ENCODE measurements at regions not wholly inside any gene's neighbourhood (a gene's known extent, or its start where the extent isn't known, plus 50 kb on each side); places are given as distances from the start of the nearest gene placed in this dataset.

GRCh38 chr4:137387924-137388323 is 144.4 kb downstream of the PCDH18 start:
- TF ChIP-seq CTCF (IDR thresholded peaks at IDR 0.05; ENCODE audit: low read length) (no peak), EZH2 (IDR thresholded peaks at IDR 0.05; ENCODE audit: borderline replicate concordance, low read length) (no peak)

Data from OCI-LY1 (cell line).